DMS 273 (cell line): ENCODE measurements at regions not wholly inside any gene's neighbourhood (a gene's known extent, or its start where the extent isn't known, plus 50 kb on each side); places are given as distances from the start of the nearest gene placed in this dataset.

ENCODE experiments used
- DNase-seq: peaks from one replicate; lab custom pipeline; 2025; ENCODE audit not compliant: unreplicated experiment; lab: John Stamatoyannopoulos, UW

- DNase-seq = no peak
These were observed 137.3 kb upstream of the RTL1 start for GRCh38 chr14:101040538-101041442.

GRCh38 chr14:101043891-101044290, 140.4 kb upstream of the RTL1 start:
- no peak for DNase-seq

- no peak for DNase-seq
These were observed 141.2 kb upstream of the RTL1 start for GRCh38 chr14:101044741-101045140.

GRCh38 chr14:101045511-101045910, 142.0 kb upstream of the RTL1 start:
- DNase-seq = no peak

- DNase-seq = no peak
These were observed 142.5 kb upstream of the RTL1 start for GRCh38 chr14:101046071-101046470.

GRCh38 chr14:101047326-101047725, 143.8 kb upstream of the RTL1 start:
- DNase-seq = no peak

GRCh38 chr14:101048766-101049165, 145.2 kb upstream of the RTL1 start:
- no peak for DNase-seq

- DNase-seq = no peak
These were observed 146.0 kb upstream of the RTL1 start for GRCh38 chr14:101049511-101049910.

- no peak for DNase-seq
These were observed 146.4 kb upstream of the RTL1 start for GRCh38 chr14:101049942-101050341.

- no peak for DNase-seq
These were observed 147.5 kb upstream of the RTL1 start for GRCh38 chr14:101050901-101051490.

GRCh38 chr14:101054671-101055070, 151.1 kb upstream of the RTL1 start:
- DNase-seq = no peak

- no peak for DNase-seq
These were observed 151.7 kb upstream of the RTL1 start for GRCh38 chr14:101055106-101055662.

GRCh38 chr14:101055776-101056374, 152.4 kb upstream of the RTL1 start:
- DNase-seq = no peak

GRCh38 chr14:101056446-101056845, 152.9 kb upstream of the RTL1 start:
- no peak for DNase-seq

GRCh38 chr14:101057394-101057793, 153.9 kb upstream of the RTL1 start:
- no peak for DNase-seq

- no peak for DNase-seq
These were observed 155.0 kb upstream of the RTL1 start for GRCh38 chr14:101058571-101058970.

GRCh38 chr14:101060171-101060601, 156.7 kb upstream of the RTL1 start:
- no peak for DNase-seq

GRCh38 chr14:101061411-101062064, 158.0 kb upstream of the RTL1 start:
- no peak for DNase-seq

GRCh38 chr14:101062065-101062450, 158.5 kb upstream of the RTL1 start:
- DNase-seq = no peak

- no peak for DNase-seq
These were observed 159.1 kb upstream of the RTL1 start for GRCh38 chr14:101062601-101063000.

GRCh38 chr14:101063121-101063520, 159.6 kb upstream of the RTL1 start:
- no peak for DNase-seq
